Sigmoid colon (tissue), 4 donors: ENCODE measurements at regions not wholly inside any gene's neighbourhood (a gene's known extent, or its start where the extent isn't known, plus 50 kb on each side); places are given as distances from the start of the nearest gene placed in this dataset.
"Not testable (repeated sequence)": the region's sequence is repeated elsewhere in the genome, so short reads cannot be mapped to it uniquely, and the experiment has no call there.

ENCODE experiments used
- CTCF ChIP-seq, 4 experiments: fragments of 450-650 bp in 3 of 4; fragments of 200-600 bp in 1 of 4; IDR thresholded peaks; one replicate each; pipeline ENCODE4 v1.5.1; 2016 to 2019; ENCODE audit warnings: antibody characterized with exemption in 4 of 4, mild to moderate bottlenecking in 3 of 4, moderate library complexity in 2 of 4
- EP300 ChIP-seq, 4 donors: sonication (generic); formaldehyde crosslinking; IDR thresholded peaks; one replicate each; pipeline ENCODE4 v1.6.1; 2017; ENCODE audit warnings: antibody characterized with exemption in 4 of 4
- POLR2A ChIP-seq, 2 donors: fragments of 450-650 bp; IDR thresholded peaks; one replicate each; pipeline ENCODE4 v1.6.1; 2016; ENCODE audit warnings: antibody characterized with exemption in 2 of 2, mild to moderate bottlenecking in 2 of 2, moderate library complexity in 2 of 2
- POLR2AphosphoS5 ChIP-seq, 4 donors: sonication (generic); formaldehyde crosslinking; IDR thresholded peaks; one replicate each; pipeline ENCODE4 v1.6.1; 2017; ENCODE audit warnings: antibody characterized with exemption in 4 of 4

GRCh38 chr9:61868965-61869364 is 679.1 kb downstream of the SPATA31A7 start:
- TF ChIP-seq CTCF, POLR2A, EP300, POLR2AphosphoS5 (IDR thresholded peaks at IDR 0.05): not testable (repeated sequence)
